Vagina (tissue), 2 donors: ENCODE measurements at regions not wholly inside any gene's neighbourhood (a gene's known extent, or its start where the extent isn't known, plus 50 kb on each side); places are given as distances from the start of the nearest gene placed in this dataset.

ENCODE experiments used
- DNase-seq, 2 donors: peaks; one replicate each; pipeline ENCODE4 v3.0.0-alpha.2; 2017; ENCODE audit errors: extremely low spot score in 2 of 2
- H3K27ac ChIP-seq: fragments of 200-600 bp; sonication (generic); one replicate; pipeline ENCODE4 v1.5.1; 2019
- H3K27me3 ChIP-seq: fragments of 200-600 bp; sonication (generic); one replicate; pipeline ENCODE4 v1.5.1; 2019
- H3K36me3 ChIP-seq, 2 donors: fragments of 200-600 bp; sonication (generic); one replicate each; pipeline ENCODE4 v1.5.1; 2017 to 2019
- H3K4me1 ChIP-seq: fragments of 200-600 bp; sonication (generic); one replicate; pipeline ENCODE4 v1.5.1; 2019
- H3K4me3 ChIP-seq, 2 donors: fragments of 200-600 bp; sonication (generic); 1 replicate in 1 of 2; 2 replicates in 1 of 2; pipeline ENCODE4 v1.5.1; 2016 to 2019
- H3K9me3 ChIP-seq: fragments of 200-600 bp; sonication (generic); one replicate; pipeline ENCODE4 v1.5.1; 2019
- CTCF ChIP-seq, 3 experiments: fragments of 450-650 bp in 2 of 3; fragments of 200-600 bp in 1 of 3; sonication (generic) in 1 of 3; IDR thresholded peaks; one replicate each; pipeline ENCODE4 v1.5.1; 2017 to 2019; ENCODE audit warnings: antibody characterized with exemption in 3 of 3, mild to moderate bottlenecking in 2 of 3, moderate library complexity in 2 of 3
- POLR2A ChIP-seq, 2 donors: fragments of 450-650 bp; IDR thresholded peaks; one replicate each; pipeline ENCODE4 v1.6.1; 2017; ENCODE audit warnings: antibody characterized with exemption in 2 of 2, mild to moderate bottlenecking in 2 of 2, moderate library complexity in 2 of 2
- POLR2AphosphoS5 ChIP-seq, 2 donors: sonication (generic); formaldehyde crosslinking; IDR thresholded peaks; one replicate each; pipeline ENCODE4 v1.9.0; 2017; ENCODE audit warnings: antibody characterized with exemption in 2 of 2, mild to moderate bottlenecking in 2 of 2, low read depth in 1 of 2; ENCODE audit not compliant: insufficient read depth in 1 of 2
- intact Hi-C: fragments of 100-400 bp; cut with DNase I; formaldehyde crosslinking; loops from one replicate; pipeline ENCODE4 v1.15.1; 2023

- TF ChIP-seq POLR2A (IDR thresholded peaks at IDR 0.05) (no peak), POLR2AphosphoS5 (IDR thresholded peaks at IDR 0.05; ENCODE audit: insufficient read depth in 1 of 2, low read depth in 1 of 2) (no peak)
- Histone ChIP-seq H3K4me1 (no peaks in the 10 kb centered on the region), H3K9me3 (peaks cover 3% of the 10 kb centered on the region), H3K27ac (no peak overlapping the region), H3K27me3 (no peaks in the 10 kb centered on the region), H3K36me3 (no peaks in the 10 kb centered on the region), H3K4me3 (no peak overlapping the region)
- DNase-seq: no peak
- intact Hi-C loops: no loop called here
Measured at GRCh38 chr6:126258150-126258549, 81.8 kb upstream of the CENPW start.

GRCh38 chr6:126261792-126262421, 78.0 kb upstream of the CENPW start:
- H3K9me3 ChIP-seq: peaks cover 3% of the 10 kb centered on the region
- no peak for DNase-seq
- no peak overlapping the region for H3K27ac ChIP-seq
- intact Hi-C loops: no loop called here
- TF ChIP-seq POLR2A (IDR thresholded peaks at IDR 0.05) (no peak), POLR2AphosphoS5 (IDR thresholded peaks at IDR 0.05; ENCODE audit: insufficient read depth in 1 of 2, low read depth in 1 of 2) (no peak), CTCF (IDR thresholded peaks at IDR 0.05) (no peak)
- H3K36me3 ChIP-seq: no peaks in the 10 kb centered on the region
- H3K4me3 ChIP-seq: no peak overlapping the region
- H3K27me3 ChIP-seq: no peaks in the 10 kb centered on the region
- no peaks in the 10 kb centered on the region for H3K4me1 ChIP-seq

- no peaks in the 10 kb centered on the region for H3K4me1 ChIP-seq
- no peaks in the 10 kb centered on the region for H3K36me3 ChIP-seq
- H3K27me3 ChIP-seq: no peaks in the 10 kb centered on the region
- TF ChIP-seq CTCF (IDR thresholded peaks at IDR 0.05) (no peak), POLR2AphosphoS5 (IDR thresholded peaks at IDR 0.05; ENCODE audit: insufficient read depth in 1 of 2, low read depth in 1 of 2) (no peak), POLR2A (IDR thresholded peaks at IDR 0.05) (no peak)
- peaks cover 3% of the 10 kb centered on the region for H3K9me3 ChIP-seq
- H3K4me3 ChIP-seq: no peak overlapping the region
- DNase-seq: no peak
- intact Hi-C loops: no loop called here
- H3K27ac ChIP-seq: no peak overlapping the region
Measured at GRCh38 chr6:126264265-126264664, 75.7 kb upstream of the CENPW start.

GRCh38 chr6:126266664-126267063, 73.3 kb upstream of the CENPW start:
- DNase-seq: no peak
- H3K27ac ChIP-seq: no peak overlapping the region
- H3K4me1 ChIP-seq: no peaks in the 10 kb centered on the region
- no peaks in the 10 kb centered on the region for H3K36me3 ChIP-seq
- H3K4me3 ChIP-seq: no peak overlapping the region
- no peaks in the 10 kb centered on the region for H3K27me3 ChIP-seq
- TF ChIP-seq POLR2AphosphoS5 (IDR thresholded peaks at IDR 0.05; ENCODE audit: insufficient read depth in 1 of 2, low read depth in 1 of 2) (no peak), CTCF (IDR thresholded peaks at IDR 0.05) (no peak), POLR2A (IDR thresholded peaks at IDR 0.05) (no peak)
- intact Hi-C loops: no loop called here
- H3K9me3 ChIP-seq: no peaks in the 10 kb centered on the region

- Histone ChIP-seq H3K27me3 (no peaks in the 10 kb centered on the region), H3K4me1 (no peaks in the 10 kb centered on the region), H3K27ac (no peak overlapping the region), H3K9me3 (no peaks in the 10 kb centered on the region), H3K36me3 (no peaks in the 10 kb centered on the region), H3K4me3 (no peak overlapping the region)
- DNase-seq: no peak
- TF ChIP-seq POLR2AphosphoS5 (IDR thresholded peaks at IDR 0.05; ENCODE audit: insufficient read depth in 1 of 2, low read depth in 1 of 2) (no peak), CTCF (IDR thresholded peaks at IDR 0.05) (no peak), POLR2A (IDR thresholded peaks at IDR 0.05) (no peak)
- intact Hi-C loops: no loop called here
Measured at GRCh38 chr6:126267626-126268025, 72.3 kb upstream of the CENPW start.
